Endothelial cell (in vitro differentiated cells): ENCODE measurements at regions not wholly inside any gene's neighbourhood (a gene's known extent, or its start where the extent isn't known, plus 50 kb on each side); places are given as distances from the start of the nearest gene placed in this dataset.
A peak's percentile ranks its signal among the peaks of the same experiment; 100 is the strongest.

Experiments
- DNase-seq: peaks from one replicate; pipeline ENCODE4 v3.0.0; 2021; ENCODE audit warnings: low spot score
- H3K27ac Mint-ChIP-seq: one replicate; pipeline ENCODE4 v1.8.0; 2021; ENCODE audit warnings: mixed read lengths, inconsistent platforms; ENCODE audit not compliant: unreplicated experiment
- H3K27me3 Mint-ChIP-seq: one replicate; pipeline ENCODE4 v1.8.0; 2021; ENCODE audit warnings: mild to moderate bottlenecking, moderate library complexity, mixed read lengths, inconsistent platforms; ENCODE audit not compliant: unreplicated experiment
- H3K36me3 Mint-ChIP-seq: one replicate; pipeline ENCODE4 v1.8.0; 2021; ENCODE audit warnings: mild to moderate bottlenecking, low read depth, mixed read lengths, inconsistent platforms; ENCODE audit not compliant: unreplicated experiment
- H3K4me1 Mint-ChIP-seq: one replicate; pipeline ENCODE4 v1.8.0; 2021; ENCODE audit warnings: mild to moderate bottlenecking, mixed read lengths, inconsistent platforms; ENCODE audit not compliant: unreplicated experiment
- H3K4me3 Mint-ChIP-seq: one replicate; pipeline ENCODE4 v1.8.0; 2021; ENCODE audit warnings: mild to moderate bottlenecking, mixed read lengths, inconsistent platforms; ENCODE audit not compliant: unreplicated experiment
- H3K9me3 Mint-ChIP-seq: one replicate; pipeline ENCODE4 v1.8.0; 2021; ENCODE audit warnings: mixed read lengths, inconsistent platforms; ENCODE audit not compliant: unreplicated experiment
- CTCF ChIP-seq: fragments of 200-600 bp; sonication (generic); IDR thresholded peaks from one replicate; pipeline ENCODE4 v1.5.0; 2021; ENCODE audit warnings: antibody characterized with exemption; ENCODE audit not compliant: unreplicated experiment

- H3K27ac Mint-ChIP-seq = no peak overlapping the region
- DNase-seq = no peak
- H3K27me3 Mint-ChIP-seq = no peaks in the 10 kb centered on the region
- H3K36me3 Mint-ChIP-seq = no peaks in the 10 kb centered on the region
- no peaks in the 10 kb centered on the region for H3K9me3 Mint-ChIP-seq
- TF ChIP-seq CTCF = no peak
- no peaks in the 10 kb centered on the region for H3K4me1 Mint-ChIP-seq
- H3K4me3 Mint-ChIP-seq = no peak overlapping the region
These were observed 715.9 kb upstream of the RBFOX1 start for GRCh38 chr16:6616746-6617145.

DNA sequence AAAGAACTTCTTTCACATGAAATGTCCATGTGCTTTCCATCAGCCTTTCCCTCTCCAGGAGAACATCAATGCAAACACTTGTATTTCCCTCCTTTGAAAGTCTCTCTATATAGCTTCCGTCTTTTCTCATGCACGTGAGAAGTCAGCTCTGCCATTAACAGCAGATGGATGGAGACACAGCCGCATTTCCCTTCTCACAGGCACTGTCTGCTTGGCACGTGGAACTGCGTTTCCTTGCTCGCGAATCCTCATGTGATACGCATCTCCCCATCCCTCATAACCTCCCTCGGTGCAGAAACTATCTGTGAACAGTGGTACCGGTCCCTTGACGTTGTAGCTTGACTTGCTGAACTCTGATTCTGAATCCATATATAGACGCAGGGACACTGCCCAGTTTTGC, 717.0 kb upstream of the RBFOX1 start:
- no peak for TF ChIP-seq CTCF
- Mint-ChIP-seq H3K36me3 (no peaks in the 10 kb centered on the region), H3K4me1 (no peaks in the 10 kb centered on the region), H3K4me3 (no peak overlapping the region), H3K27ac (no peak overlapping the region), H3K27me3 (no peaks in the 10 kb centered on the region), H3K9me3 (no peaks in the 10 kb centered on the region)
- no peak for DNase-seq

DNA sequence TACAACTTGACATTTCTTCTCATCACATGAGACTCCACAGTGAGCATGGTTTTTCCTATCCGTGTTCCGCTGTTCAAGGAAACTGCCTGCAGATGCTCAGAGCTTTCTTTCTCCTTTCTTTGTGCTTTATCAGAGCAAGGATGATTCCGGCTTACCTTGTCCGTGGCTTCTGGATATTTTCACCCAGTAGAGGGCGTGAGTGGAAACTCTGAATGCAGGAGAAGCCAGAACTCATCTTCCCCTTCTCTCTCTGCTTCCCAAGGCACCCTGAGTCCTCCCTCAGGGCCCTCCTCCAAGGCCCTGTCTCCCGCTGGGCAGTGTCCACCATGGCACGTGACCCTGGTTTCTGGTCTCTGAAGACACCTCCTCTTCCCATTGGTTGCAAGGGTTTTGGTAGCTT, 721.1 kb upstream of the RBFOX1 start:
- DNase-seq = peak; percentile 26
- Mint-ChIP-seq H3K27ac (no peak overlapping the region), H3K4me1 (no peaks in the 10 kb centered on the region), H3K27me3 (no peaks in the 10 kb centered on the region), H3K4me3 (no peak overlapping the region), H3K9me3 (no peaks in the 10 kb centered on the region), H3K36me3 (no peaks in the 10 kb centered on the region)
- no peak for TF ChIP-seq CTCF

- peaks cover 1% of the 10 kb centered on the region for H3K27me3 Mint-ChIP-seq
These were observed 727.2 kb upstream of the RBFOX1 start for GRCh38 chr16:6605490-6605889.

GRCh38 chr16:6603780-6604325, 728.8 kb upstream of the RBFOX1 start:
- Mint-ChIP-seq H3K9me3 (no peaks in the 10 kb centered on the region), H3K4me1 (no peaks in the 10 kb centered on the region), H3K4me3 (no peak overlapping the region), H3K27ac (no peak overlapping the region), H3K36me3 (no peaks in the 10 kb centered on the region), H3K27me3 (peaks cover 1% of the 10 kb centered on the region)
- no peak for TF ChIP-seq CTCF
- DNase-seq = no peak

More at GRCh38 chr16:6605490-6605889, 727.2 kb upstream of the RBFOX1 start:
- DNase-seq = no peak
- Mint-ChIP-seq H3K4me1 (no peaks in the 10 kb centered on the region), H3K27ac (no peak overlapping the region), H3K36me3 (no peaks in the 10 kb centered on the region), H3K4me3 (no peak overlapping the region), H3K9me3 (no peaks in the 10 kb centered on the region)
- no peak for TF ChIP-seq CTCF
